HUDEP-2 (cell line): ENCODE measurements at regions not wholly inside any gene's neighbourhood (a gene's known extent, or its start where the extent isn't known, plus 50 kb on each side); places are given as distances from the start of the nearest gene placed in this dataset.

ENCODE experiments used
- DNase-seq, 76 experiments: peaks; one replicate each; lab custom pipeline; 2025; ENCODE audit not compliant: unreplicated experiment in 76 of 76; lab: John Stamatoyannopoulos, UW

DNA sequence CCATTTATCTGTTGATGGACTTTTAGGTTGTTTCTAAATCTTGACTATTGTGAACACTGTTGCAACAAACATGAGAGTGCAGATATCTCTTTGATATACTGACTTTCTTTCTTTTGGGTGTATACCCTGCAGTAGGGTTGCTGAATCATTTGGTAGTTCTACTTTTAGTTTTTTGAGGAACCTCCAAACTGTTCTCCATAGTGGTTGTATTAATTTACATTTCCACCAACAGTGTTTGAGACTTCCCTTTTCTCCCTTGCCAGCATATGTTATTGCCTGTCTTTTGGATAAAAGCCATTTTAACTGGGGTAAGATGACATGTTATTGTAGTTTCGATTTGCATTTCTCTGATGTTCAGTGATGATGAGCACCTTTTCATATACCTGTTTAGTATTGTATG, 330.0 kb downstream of the DDX10 start:
- DNase-seq = no peak

DNA sequence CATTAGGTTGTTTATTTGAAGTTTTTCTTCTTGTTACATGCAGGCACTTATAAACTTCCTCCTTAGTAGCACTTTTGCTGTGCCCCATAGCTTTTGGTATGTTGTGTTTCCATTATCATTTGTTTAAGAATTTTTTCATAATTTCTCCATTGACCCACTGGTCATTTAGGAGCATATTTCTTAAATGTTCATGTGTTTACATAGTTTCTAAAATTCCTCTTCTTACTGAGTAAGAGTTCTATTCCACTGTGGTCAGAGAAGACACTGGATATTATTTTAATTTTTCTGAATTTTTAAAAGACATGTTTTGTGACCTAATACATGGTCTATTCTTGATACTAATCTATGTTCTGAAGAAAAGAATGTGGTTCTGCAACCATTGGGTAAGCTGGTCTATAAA, 333.0 kb downstream of the DDX10 start:
- no peak for DNase-seq

DNA sequence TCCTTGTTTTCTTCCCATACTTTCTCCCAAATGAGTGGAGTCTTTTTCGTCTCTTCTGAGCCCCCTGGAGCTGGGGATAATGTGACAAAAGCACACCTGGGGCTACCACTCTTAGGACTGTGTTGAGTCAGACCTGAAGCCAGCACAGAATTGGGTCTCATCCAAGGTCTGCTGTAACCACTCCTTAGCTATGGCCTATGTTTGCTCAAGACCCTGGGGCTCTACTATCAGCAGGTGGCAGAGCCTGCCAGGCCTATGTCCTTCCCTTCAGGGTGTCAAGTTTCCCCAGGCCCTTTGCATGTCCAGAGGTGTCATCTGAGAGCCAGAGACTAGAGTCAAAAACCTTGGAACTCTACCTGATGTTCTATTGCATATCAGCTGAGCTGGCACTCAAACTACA, 335.7 kb downstream of the DDX10 start:
- DNase-seq = no peak

DNA sequence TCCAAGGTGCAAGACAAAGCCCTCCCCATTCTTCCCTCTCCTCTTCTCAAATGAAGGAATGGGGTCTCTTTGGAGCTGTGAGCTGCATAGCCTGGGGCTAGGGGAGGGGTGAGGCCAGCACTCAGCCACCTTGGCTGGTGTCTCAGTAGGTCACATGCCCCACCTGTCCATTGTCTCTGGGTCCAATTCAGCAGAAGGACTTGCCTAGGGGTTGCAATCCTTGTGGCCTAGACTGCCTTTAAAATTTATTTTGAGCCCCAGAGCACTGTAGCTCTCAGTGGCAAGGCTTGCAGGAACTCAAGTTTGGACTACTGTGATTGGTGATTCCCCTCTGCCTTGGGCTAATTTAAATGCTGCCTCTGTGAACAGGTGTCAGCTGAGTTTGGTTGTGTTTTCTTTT, 336.7 kb downstream of the DDX10 start:
- no peak for DNase-seq

DNA sequence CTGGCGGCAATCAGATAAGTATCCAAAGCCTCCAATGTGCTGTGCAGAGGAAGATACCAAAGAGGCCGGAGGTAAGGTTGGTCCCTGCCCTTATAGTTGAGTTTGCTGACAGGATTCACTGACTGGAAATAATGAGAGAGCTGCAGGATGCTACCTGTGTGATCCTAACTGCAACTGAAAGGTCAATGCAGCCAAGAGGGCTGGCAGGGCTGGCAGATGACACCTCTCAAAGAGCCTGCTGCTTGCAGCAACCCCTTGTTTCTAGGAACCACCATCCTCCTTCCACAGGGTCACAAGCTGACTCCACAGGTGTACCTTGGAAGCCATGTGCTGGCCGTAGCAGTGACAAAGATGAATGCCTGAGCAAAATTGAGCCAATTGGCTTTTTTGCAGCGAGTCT, 348.1 kb downstream of the DDX10 start:
- no peak for DNase-seq

DNA sequence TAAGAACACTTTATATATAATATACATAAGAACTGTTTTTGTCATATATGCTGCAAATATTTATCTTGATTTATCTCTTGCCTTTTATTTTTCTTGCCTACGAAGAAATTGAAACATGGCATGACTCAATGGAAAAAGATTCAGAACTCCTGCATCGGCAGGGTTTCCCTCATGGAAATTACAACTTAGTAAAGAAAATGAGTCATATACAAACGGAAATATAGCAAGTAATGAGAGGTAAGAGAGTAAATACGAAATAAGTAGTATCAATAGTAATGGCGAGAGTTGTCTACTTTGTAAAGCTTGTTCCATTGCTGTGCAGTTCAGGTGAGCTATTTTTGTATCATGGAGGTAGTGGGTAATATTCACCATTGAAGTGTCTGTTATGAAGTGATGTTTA, 350.4 kb downstream of the DDX10 start:
- DNase-seq = no peak

DNA sequence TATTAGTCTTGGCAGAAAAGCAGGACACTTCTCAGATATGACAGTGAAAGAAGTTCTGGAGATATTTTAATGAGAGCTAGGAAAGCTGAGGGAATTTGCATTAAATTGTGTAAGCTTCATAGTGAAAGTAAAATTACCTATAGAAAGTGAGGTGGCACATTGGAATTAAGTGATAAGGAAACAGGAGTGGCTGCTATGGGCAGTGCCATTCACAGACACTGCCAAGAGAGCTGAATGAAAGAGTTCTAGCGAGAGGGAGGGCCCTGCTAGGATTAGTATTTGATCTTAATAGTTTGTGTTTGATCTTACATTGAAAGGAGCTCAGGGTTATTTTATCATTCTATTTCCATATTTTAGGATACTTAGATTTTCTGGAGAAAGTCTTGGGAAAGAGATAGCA, 351.9 kb downstream of the DDX10 start:
- DNase-seq = no peak

DNA sequence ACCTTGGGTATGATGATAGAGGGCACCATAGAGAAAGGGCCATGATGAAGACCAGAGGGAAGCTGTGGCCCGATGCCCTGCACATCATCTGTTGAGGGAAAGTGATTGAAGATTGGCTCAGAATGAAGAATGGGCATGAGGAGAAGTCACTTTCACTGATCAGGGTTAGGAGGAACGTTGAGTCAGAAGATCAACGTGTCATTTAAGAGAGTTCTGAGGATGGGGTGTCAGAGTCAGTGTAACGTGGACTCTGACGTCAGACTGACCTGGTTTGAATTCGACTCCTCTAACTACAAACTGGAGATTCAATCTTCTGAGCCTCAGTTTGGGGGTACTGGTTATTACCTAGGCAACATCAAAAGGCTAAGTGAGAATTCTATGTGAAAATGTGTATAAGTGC, 352.6 kb downstream of the DDX10 start:
- DNase-seq = no peak

DNA sequence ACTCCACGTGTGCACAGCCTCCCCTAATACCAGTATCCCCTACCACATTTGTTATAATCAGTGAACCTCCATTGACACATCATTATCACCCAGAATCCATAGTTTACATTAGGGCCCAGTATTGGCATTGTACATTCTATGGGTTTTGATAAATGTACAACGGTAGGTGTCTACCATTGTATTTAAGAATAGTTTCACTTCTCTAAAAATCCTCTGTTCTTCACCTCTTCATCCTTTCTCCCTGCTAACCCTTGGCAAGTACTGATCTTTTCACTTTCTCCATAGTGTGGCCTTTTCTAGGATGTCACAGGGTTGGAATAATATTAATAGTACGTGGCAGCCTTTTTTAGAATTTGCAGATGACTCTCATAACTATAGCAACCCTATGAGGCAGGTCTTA, 353.8 kb downstream of the DDX10 start:
- no peak for DNase-seq

DNA sequence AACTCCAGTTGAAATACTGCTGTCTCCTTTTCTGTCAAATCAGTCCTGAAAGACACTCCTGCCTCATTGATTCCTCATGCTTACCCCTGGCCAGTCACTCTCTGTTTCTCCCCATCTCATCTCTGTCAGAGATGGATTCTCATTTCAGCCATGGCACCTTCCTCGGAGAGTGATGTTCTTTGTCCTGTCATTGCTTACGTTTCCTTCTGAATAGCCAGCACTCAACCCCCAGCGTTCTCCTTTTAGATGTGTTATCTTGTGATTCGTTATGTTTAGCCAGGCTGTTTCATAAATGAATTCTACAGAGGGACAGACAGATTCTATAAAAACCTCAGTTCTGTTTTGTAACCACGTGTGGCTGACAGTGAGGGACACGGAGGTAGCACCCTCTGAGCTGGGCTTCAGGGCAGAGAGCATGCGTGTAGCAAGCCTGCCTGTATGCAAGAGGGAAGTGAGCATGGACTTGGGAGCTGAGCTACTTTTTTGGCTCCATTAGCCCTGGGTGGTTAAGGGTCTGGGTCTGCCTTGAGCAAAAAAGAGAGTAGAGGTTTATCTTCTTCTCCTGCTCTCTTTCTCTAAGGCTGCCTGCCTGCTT, 354.6 kb downstream of the DDX10 start:
- DNase-seq = no peak

DNA sequence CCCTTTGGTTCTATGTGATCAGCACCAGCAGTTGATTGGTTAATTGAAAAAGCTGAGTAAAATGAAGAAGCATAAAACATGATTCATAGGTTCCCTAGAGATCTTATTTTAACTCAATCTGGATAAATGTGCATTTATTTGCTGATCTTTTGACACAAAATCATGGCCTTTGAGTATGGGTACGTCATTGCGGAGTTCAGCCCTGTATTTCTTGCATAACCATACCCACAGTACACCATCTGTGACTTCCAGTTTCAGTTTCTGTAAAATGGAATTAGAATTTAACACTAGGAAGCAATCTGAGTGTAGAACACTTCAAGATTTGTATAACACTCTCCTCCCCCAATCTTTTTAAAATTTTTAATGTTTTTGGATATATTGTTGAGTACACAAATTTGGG, 358.2 kb downstream of the DDX10 start:
- no peak for DNase-seq

DNA sequence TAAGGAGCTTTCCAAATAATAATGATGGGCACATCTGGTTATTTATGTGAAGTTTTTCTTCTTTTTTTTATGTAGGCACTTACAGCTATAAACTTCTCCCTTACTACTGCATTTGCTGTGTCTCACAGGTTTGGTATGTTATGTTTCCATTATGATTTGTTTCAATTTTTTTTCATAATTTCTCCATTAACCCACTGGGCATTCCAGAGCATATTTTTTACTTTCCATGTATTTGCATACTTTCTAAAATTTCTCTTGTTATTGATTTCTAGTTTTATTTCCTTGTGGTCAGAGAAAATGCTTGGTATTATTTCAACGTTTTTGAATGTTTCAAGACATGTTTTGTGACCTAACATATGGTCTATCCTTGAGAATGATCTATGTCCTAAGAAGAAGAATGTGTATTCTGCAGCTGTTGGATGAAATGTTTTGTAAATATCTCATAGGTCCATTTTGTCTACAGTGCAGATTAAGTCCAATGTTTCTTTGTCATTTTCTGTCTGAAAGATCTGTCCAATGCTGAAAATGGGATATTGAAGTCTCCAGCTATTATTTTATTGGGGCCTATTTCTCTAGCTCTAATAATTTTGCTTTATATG, 362.1 kb downstream of the DDX10 start:
- DNase-seq = no peak

DNA sequence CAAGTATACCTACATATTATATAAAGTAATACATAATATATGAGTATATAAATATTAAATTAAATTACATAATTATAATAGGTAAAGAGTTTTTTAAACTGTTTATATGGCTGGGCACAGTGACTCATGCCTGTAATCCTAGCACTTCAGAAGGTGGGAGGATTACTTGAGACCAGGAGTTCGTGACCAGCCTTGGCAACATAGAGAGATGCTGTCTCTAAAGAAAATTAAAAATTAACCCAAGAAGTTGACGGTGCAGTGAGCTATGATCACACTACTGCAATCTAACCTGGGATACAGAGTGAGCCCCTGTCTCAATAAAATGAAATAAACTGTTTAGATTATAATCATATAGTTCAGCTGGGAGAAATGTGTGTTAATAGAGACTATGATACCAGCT, 363.0 kb downstream of the DDX10 start:
- DNase-seq = no peak

DNA sequence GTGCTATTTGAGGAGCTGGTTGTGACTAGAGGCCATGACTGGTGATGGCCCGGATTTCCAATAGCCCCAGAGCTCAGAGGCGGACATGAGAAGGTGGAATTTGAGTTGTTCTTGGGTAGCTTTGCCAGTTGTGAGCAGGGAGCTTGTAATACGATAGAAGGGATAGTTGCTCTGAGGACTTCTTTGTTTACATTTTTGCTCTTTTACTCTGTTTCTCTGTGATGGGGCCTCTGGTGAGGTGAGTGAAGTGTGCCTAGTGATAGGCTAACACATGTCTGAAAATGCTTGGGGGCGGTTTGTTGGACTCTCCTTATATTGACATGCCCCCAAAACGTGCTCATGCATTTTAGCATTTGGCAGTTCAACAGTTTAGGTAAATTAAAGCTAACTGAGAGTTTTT, 365.1 kb downstream of the DDX10 start:
- no peak for DNase-seq

DNA sequence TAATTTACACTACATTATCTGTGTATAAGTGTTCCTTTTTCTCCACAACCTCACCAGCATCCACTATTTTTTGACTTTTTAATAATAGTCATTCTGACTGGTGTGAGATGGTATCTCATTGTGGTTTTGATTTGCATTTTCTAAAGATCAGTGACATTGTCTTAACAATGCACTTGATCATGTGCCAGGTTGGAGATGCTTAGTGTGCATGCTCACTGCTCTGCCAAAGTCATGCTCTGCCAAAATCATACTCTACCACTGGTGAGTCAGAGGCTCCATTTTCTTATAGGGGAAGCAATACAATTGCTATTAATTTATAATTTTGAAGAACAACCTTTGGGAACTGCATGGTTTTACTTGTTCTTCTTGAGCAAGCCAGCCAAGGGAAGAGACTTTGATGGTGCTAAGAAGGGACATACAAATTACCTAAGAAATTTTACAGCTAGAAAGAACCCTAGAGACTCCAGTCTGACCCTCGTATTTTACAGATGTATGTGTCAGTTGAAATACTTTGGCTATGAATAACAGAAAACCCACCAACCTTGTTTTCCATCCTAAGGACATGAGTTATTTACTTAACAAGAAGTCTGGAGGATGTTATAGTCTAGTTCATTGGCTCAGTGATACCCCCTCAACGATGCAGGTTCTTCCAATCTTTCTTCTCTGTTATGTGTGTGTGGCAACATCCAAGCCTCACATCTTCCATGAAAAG, 368.9 kb downstream of the DDX10 start:
- DNase-seq = no peak

DNA sequence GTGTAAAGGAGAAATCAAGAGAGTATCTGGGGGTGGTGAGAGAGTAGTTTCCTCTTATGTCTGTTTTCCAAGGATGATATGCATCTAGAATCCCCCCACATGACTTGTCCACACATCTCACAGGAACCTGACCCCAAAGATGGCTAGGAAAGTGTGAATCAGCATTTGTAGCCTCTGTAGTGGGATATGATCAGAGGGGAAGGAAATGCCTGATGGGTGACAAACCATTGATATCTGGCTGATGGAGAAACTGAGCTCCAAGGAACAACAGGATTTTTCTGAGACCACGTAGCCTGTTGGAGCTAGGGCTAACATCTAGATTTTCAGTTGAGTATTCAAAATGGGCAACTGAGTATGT, 369.4 kb downstream of the DDX10 start:
- DNase-seq = no peak

DNA sequence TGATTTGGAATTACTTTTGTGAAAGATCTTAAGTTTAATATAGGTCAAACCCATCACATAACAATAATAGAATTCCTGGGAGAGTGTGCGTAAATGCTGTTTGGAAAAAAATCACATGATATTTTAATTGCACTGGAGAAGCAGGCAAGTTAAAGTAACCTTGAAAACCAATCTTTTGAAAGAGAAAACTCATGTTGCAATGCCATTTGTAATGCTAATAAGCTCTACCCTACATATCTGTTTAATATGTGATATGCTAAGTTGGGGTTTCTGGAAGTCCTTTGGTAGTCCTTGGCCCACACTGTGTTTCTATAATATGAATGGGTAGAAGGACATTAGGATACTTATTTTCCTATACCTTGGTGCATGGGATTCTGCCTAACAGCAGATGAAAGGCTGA, 370.4 kb downstream of the DDX10 start:
- no peak for DNase-seq

DNA sequence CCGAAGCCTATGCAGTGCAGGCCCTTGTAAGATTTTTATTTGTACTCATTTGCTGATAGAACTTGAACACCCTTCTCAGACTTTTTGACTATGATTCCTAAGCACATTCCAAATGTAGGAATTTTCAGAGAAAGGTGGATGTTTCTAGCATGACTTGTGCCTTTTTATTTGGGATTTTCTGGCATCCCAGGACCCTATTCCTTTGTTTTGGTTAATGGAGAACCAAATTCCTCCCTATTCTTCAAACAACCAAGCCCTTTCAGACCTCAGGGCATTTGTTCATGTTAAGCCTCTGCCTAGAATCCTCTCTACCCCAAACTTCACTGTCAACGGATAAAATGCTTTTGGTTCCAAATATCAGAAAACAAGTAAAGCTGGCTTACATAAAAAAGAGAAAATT, 371.1 kb downstream of the DDX10 start:
- no peak for DNase-seq

DNA sequence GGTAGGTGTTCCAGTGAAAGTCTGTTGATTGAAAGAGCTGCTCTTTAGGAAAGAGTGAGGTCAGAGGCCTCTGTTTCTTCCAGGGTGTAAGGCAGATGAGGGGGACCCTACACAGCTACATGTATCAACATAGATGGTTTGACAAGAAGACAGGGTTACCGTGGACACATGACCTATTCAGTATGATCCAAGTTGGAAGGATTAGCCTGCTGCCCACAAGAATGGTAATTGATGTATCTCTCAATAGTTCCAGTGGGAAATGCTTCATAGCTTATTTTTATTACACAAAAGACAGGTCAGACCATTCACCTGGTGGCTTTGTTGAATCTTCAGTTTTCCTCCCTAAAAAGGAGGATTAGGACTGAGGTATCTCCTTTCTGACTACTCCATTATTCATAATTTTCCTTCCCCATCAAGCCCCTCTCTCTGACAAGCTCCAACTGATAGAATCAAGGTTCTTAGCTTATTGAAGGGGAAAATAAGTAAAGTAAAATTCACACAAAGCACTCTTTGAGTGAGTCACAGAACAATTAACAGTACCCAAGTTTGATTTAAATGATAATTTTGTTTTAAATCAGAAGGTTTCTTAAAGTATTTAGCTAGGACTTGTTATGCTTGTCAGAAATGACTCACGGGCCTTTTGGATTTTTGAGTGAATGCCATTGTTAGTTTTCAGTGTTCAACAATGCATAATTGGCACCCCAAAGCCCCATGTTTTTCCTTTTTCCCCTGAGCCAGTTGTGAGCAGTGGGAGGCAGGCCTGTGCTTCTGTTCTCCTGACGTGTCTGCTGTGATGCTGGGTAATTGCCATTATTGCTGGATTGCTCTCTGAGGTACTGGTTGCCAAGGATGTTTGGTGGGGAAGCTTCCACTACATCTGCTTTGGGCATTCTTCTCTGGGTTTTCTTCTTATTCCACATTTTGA, 373.2 kb downstream of the DDX10 start:
- no peak for DNase-seq

DNA sequence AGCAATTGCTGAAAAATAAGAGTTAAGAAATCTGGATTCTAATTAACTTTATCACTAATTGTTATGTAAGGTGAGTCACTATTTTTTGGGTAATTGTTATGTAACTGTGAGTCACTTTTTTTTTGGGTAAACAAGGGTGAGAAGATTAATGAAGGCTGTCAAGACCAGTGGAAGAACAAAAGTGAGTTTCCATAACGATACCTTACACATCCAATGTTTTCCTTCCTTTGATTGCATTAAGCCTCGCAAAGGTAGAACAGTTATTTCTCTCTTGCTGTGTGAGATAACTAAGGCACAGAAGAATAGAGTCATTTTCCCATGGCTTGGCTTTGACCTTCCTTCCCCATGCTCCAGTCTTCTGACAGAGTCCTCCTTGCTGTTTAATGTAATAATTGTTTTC, 374.7 kb downstream of the DDX10 start:
- DNase-seq = no peak

DNA sequence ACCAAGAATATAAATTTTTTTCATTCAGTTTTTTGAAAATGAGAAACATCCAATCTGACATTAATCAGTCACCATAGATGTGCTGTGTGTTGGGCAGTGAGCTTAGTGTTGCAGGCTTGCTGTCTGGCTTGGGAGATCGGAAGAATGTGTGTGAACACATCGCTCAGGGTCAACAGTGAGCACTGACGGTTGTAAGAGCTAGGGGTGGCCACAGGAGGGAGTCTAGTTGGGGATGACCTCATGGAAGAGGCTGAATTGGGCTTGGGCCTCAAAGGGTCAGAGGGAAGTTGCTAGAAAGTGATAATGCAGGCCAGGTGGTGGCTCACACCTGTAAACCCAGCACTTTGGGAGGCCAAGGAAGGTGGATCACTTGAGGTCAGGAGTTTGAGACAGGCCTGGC, 375.4 kb downstream of the DDX10 start:
- DNase-seq = peak in 2 of 76 experiments; percentile 2 to 4

DNA sequence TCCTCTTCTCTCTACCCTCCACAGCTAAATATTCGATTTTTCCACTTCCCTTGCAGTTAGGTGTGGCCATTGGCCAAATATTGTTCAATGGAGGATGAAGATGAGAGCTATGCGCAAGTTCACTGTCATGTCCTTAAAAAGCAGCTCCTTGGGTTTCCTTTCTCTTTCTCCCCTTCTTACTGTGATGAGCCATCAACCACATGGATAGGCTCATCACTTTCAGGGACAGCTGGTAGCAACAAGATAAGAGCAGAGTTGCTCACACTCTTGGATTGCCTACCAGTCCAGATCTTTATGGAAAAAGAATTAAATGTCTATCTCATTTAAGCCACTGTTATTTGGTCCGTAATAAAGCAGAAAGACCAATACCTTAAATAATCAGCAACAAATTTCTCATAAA, 377.0 kb downstream of the DDX10 start:
- DNase-seq = no peak
